GM12872 (cell line): ENCODE measurements at regions not wholly inside any gene's neighbourhood (a gene's known extent, or its start where the extent isn't known, plus 50 kb on each side); places are given as distances from the start of the nearest gene placed in this dataset.

Source experiments
- TF ChIP-seq, protein P1 (sequence below): IDR thresholded peaks from 3 replicates; pipeline ENCODE4 v1.5.1; 2011; ENCODE audit warnings: low read depth, mild to moderate bottlenecking, low read length, moderate library complexity; ENCODE audit not compliant: insufficient read depth

DNA sequence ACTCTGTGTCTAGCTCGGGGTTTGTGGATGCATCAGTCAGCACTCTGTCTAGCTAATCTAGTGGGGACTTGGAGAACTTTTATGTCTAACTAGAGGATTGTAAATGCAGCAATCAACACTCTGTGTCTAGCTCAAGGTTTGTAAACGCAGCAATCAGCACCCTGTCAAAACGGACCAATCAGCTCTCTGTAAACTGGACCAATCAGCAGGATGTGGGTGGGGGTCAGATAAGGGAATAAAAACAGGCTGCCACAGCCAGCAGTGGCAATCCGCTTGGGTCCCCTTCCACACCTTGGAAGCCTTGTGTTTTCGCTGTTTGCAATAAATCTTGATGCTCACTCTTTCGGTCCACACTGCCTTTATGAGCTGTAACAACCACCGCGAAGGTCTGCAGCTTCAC lies 920.7 kb upstream of the FOXG1 start:
- TF ChIP-seq, protein P1, sequence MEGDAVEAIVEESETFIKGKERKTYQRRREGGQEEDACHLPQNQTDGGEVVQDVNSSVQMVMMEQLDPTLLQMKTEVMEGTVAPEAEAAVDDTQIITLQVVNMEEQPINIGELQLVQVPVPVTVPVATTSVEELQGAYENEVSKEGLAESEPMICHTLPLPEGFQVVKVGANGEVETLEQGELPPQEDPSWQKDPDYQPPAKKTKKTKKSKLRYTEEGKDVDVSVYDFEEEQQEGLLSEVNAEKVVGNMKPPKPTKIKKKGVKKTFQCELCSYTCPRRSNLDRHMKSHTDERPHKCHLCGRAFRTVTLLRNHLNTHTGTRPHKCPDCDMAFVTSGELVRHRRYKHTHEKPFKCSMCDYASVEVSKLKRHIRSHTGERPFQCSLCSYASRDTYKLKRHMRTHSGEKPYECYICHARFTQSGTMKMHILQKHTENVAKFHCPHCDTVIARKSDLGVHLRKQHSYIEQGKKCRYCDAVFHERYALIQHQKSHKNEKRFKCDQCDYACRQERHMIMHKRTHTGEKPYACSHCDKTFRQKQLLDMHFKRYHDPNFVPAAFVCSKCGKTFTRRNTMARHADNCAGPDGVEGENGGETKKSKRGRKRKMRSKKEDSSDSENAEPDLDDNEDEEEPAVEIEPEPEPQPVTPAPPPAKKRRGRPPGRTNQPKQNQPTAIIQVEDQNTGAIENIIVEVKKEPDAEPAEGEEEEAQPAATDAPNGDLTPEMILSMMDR, result no peak

DNA sequence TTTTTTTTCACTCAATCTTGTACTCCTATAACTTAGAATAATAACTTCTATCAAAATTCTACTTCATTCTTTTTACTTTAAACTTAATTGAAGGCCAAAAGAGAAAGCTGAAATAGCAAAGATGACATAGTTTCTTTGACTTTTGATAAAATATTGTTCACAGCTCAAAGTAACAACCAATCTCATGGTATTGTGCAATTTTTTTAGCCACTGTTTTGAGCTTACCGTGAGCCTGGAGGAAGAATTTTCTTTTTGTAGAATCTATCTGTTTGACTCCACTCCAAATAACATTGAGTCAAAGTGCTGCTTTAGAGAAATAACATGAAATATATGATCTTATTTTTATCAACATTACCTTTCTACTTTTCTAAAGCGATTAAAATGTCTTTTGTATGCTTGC lies 903.9 kb upstream of the FOXG1 start:
- TF ChIP-seq, protein P1, result no peak

DNA sequence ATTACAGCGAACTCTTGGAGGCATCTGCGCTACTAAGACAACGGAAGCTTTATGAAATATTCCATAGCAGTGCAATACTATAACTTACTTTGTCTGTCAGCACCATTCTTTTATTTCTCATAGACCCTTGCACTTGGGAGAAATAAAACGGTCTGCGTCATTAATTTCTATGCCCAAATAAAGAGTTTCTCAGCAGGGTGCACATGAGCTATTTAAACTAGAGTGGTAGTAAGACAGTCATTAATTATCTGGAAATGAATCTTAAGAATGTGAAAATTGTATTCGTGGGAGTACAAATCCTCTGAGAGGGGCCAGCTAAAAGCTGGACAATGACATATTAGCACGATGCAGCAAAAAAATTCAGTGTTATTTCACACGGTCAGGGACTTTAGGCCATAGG lies 903.4 kb upstream of the FOXG1 start:
- TF ChIP-seq, protein P1, result no peak

- TF ChIP-seq, protein P1, result no peak
Measured at GRCh38 chr14:27881063-27881462, 885.5 kb upstream of the FOXG1 start.

DNA sequence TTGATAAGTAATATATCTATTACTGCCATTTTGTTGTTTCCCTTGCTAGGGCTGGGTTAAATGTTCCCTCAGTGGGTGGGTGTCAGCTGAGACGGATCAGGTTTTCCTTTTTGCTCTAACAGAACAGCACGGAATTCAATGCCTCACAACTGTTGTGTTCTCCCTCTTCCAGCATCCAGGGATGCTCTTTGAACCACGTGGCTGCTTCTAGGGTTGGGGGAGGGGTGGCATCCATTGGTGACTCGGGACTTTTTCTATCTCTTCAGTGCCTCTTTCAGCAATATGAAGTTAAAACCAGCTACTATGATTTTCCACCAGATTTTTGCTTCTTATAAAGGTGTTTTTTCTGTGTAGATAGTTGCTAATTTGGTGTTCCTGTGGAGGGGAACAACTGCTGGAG lies 884.9 kb upstream of the FOXG1 start:
- TF ChIP-seq, protein P1, result no peak

GRCh38 chr14:27886256-27886655 lies 880.3 kb upstream of the FOXG1 start:
- TF ChIP-seq, protein P1, result no peak

GRCh38 chr14:27890259-27890658 lies 876.3 kb upstream of the FOXG1 start:
- TF ChIP-seq, protein P1, result no peak

GRCh38 chr14:27916326-27916725 lies 850.3 kb upstream of the FOXG1 start:
- TF ChIP-seq, protein P1, result no peak
